HG02759 (cell line): ENCODE measurements at regions not wholly inside any gene's neighbourhood (a gene's known extent, or its start where the extent isn't known, plus 50 kb on each side); places are given as distances from the start of the nearest gene placed in this dataset.
"Not testable (repeated sequence)": the region's sequence is repeated elsewhere in the genome, so short reads cannot be mapped to it uniquely, and the experiment has no call there.

ENCODE experiments used
- ATAC-seq: cut with Tn5 transposase; IDR thresholded peaks from one replicate; pipeline ENCODE4 v1.9.1; 2021; ENCODE audit warnings: mild to moderate bottlenecking, moderate library complexity; ENCODE audit not compliant: unreplicated experiment

GRCh38 chr14:66242001-66242400, 244.2 kb upstream of the CCDC196 start:
- no peak for ATAC-seq

DNA sequence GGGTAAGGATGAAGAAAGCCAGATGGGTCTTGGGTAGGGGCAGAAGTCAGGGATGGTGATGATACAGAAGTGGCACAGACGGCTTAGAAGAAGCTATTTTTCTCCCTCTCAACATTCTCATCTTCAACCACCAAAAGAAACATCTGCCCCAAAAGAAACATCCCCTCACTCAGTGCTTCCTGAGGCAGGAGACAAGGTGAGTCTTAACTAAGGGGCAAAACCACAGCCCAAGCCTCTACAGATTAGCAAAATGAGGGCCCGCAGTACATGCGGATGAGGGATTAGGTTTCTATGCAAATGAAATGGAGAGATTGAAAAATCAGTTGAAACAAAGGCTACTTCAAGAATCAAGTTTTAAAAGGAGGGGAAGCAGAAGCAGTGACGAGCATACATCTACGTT, 241.3 kb upstream of the CCDC196 start:
- ATAC-seq, result no peak

- no peak for ATAC-seq
Observed at GRCh38 chr14:66247662-66248193, 238.4 kb upstream of the CCDC196 start.

DNA sequence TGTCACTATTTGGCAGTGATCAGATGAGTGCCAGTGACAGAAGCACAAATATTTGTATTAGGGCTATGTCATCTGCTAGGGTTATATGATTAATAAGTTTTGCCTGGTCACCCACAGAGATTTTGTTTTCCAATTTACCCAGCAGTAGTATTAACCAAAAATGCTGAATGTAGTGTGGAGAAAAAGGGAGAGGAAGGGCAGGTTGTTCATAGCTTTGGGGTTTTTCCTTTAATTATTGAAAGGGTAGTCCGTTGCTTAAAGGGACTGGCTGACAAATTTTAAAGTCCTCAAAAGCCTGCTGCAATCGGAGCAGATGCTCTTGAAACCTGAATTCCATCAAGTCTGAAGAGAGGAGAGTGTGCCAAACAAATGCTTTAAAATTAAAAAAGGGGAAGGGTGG, 237.9 kb upstream of the CCDC196 start:
- no peak for ATAC-seq

- no peak for ATAC-seq
Observed at GRCh38 chr14:66249544-66249943, 236.6 kb upstream of the CCDC196 start.

DNA sequence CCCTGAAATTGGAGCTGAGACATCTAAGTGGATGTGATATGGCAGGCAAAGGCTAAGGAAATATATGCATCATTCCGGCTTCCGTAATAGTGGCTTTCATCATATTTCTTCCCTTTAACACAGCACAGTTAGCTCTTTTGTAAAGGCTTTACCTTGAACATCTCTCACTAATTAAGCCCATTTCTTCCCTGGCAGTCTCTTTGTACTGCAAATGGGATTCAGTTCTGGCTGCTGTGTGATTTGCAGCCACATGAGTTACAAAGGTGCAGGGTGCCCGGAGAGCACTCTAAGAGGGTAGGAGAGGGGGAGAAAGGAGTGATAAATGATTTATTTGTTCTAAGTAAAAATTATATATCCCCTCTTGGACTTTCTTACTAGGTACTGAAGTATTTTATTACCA, 232.1 kb upstream of the CCDC196 start:
- no peak for ATAC-seq

- ATAC-seq, result no peak
Observed at GRCh38 chr14:66268802-66269334, 217.3 kb upstream of the CCDC196 start.

GRCh38 chr14:66272221-66272620, 213.9 kb upstream of the CCDC196 start:
- ATAC-seq, result no peak

DNA sequence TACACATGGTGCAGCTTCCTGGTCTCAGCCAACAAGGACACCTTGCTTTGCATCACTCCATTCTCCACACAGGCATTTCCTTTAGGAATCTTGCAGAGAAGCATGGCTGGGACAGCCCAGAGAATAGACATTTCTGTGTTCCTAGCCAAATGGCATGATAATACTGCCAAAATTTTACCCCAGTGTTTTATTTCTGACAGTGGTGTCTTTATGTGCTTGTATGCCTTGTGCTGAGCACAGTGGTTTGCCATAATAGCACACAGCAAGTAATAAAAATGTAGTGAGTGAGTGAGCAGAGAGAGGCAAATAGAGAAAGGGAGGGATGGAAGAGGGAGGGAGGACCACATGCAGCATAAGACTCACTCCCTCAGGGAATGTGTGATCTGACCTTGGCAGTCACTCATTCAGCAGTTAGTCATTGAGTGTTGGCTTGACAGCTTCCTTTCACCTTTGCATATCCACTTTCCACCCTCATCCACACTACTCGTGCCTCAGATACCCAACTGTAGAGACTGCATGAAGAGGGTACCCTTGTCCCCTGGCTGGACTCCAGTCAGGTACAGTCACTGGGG, 212.8 kb upstream of the CCDC196 start:
- ATAC-seq, result no peak

GRCh38 chr14:66278418-66278817, 207.8 kb upstream of the CCDC196 start:
- not testable (repeated sequence) for ATAC-seq

GRCh38 chr14:66281036-66281776, 205.0 kb upstream of the CCDC196 start:
- ATAC-seq, result no peak

DNA sequence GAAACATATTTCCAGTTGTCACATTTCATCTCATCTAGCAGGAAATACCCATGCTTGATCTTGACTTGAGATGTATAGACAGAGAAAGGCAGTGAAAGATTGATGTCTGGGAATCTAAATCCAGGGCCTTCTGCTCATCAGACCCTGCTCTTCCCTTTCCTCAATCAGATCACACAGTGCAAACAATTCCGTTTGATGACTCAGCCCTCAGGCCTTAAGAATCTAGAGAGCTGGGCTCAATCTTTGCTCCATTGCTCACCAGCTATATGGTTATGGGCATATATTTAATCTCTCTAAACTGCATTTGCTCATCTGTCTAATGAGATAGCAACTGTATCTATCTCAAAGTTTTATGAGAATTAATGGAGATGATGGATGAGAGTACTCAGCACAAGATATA, 201.8 kb upstream of the CCDC196 start:
- ATAC-seq, result no peak

DNA sequence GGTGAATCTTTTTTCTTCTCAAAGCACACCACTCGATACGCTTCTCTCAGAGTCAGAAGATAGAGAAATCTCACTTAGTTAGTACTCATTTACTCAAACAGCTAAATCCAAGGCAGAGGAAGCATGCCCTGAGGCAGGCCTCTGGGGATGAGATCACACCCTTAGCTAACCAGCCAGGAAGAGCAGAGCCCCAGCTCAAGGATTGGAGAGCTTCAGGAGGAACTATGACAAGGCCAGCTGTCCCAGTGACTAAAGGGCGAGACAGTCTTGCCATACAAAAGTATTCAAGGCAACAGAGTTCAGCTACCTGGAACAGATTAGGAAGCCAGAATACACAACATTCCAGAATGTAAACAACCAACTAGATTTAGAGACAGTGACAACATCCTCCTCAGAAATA, 197.7 kb upstream of the CCDC196 start:
- ATAC-seq, result no peak

- no peak for ATAC-seq
Observed at GRCh38 chr14:66291756-66292155, 194.4 kb upstream of the CCDC196 start.

- no peak for ATAC-seq
Observed at GRCh38 chr14:66293533-66294105, 192.6 kb upstream of the CCDC196 start.

- ATAC-seq, result no peak
Observed at GRCh38 chr14:66295386-66295785, 190.8 kb upstream of the CCDC196 start.

DNA sequence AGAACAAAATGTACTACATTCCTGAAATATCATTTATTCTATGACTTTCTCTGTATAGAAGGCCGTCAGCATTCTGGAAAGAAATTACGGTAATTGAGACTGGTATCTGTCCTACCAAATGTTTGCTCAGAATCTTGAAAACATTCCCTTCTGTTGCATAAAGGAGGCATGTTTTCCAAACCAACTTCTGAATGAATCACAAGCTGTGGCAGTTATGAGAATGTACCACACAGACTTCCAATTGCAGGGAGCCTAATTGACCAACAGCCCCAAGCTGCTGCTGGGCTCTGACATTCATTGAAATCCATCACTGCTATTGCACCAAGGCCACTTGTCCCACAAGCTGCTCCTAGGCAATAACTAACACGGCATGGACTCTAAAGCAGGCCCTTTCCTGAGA, 185.3 kb upstream of the CCDC196 start:
- ATAC-seq, result no peak

DNA sequence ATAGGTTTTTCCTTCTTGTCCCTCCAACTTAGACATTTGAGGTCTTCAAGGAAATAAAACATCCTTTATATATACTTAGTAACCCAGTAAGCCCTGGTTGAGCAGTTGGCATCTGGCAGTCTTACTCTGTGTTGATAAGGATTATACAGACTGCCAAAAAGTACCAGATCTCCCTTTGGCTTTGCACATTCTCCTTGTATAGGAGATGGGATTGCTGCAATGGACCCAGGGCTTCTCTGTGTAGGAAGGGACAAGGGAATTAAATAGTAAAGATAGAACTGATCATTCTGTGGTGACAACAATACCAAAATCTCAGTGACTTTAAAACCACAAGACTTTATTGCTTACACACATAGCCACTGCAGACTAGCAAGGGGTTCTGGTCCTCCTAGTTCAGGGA, 180.1 kb upstream of the CCDC196 start:
- ATAC-seq, result no peak

DNA sequence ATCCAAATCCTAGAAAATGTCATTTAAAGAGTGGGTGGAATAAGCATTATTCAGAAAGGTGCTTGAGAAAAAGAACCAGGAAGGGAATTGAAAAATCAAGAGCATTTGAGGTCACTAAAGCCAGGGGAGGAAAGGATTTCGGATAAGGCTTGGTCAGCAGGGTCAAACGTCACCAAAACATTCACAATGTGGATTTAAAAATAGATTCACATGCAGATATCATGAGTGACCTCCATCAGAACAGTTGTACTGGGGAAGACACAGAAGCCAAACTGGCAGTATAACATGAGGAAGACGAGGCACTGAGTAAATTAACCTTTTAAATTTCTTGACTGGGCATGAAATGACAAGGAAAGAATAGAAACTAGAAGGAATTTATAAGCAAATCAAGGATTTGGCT, 175.1 kb upstream of the CCDC196 start:
- no peak for ATAC-seq

DNA sequence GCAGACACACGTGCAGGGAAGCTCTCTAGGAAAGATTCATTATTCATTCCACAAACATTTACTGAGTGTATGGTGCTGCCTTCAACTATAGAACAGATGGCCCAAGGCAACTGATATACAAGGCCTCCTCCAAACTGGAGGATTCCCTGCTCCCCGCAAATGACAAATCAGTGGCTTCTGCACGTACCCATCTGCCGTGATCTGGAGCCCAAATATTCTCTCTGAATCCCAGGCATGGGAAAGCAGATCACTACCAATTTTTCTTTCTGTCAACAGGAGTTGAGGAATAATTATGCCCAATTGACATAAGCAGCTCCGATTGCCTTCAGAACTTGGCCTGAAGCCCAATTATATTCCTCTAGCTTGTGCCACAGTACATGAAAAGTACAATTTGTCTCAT, 174.2 kb upstream of the CCDC196 start:
- ATAC-seq, result no peak

DNA sequence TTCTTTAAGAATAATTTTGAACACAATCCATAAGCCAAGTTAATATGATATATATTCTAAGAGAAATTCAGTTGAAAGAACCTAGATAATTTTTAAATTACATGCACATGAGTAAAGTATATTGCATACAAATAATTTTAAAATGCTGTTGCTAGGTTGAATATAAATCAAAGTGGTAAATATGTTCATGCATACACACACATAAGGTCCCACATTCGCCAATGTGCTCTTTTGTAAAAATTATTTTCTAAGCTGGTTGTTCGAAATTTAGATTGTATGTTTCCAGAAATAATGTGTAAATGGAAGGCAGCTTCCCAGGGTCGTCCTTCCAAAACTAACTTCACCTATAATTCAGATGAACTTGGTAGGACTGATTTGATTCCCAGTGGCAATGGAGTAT, 173.7 kb upstream of the CCDC196 start:
- ATAC-seq, result no peak

DNA sequence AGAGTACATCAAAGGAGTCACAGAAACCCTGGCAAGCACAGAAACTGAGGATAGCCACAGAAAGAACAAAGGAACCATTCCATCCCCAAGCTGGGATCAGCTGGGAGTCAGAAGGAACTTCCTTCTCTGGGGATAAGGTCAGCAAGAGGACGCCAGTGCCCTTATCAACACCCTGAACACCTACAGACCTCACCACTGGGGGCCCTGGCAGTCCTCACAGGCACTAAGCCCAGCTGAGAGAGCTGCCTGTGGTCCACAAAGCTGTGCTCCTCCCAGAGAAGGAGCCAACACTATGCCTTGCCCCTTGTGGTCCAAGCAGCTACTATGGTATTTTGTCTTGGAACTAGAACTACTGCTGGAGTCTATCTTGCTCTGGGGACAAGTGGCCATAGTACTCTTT, 171.1 kb upstream of the CCDC196 start:
- ATAC-seq, result no peak
